H1 (cell line): ENCODE measurements at regions not wholly inside any gene's neighbourhood (a gene's known extent, or its start where the extent isn't known, plus 50 kb on each side); places are given as distances from the start of the nearest gene placed in this dataset.

Experiments used
- CTCF ChIA-PET: fragments of 300-600 bp; sonication (Branson Sonifier 250); formaldehyde crosslinking; loops from one replicate; lab custom pipeline; 2021; ENCODE audit not compliant: partially characterized antibody; lab: Charles Lee
- POLR2A ChIA-PET: fragments of 300-600 bp; sonication (Branson Sonifier 250); formaldehyde crosslinking; loops from one replicate; lab custom pipeline; 2021; ENCODE audit warnings: inconsistent platforms; ENCODE audit not compliant: partially characterized antibody; lab: Charles Lee
- DNase-seq, 2 experiments: peaks; one replicate each; pipeline versions ENCODE4 v3.0.0 to v3.0.0-alpha.2; 2010 to 2022; ENCODE audit warnings: low spot score in 2 of 2, low read depth in 1 of 2, mixed read lengths in 1 of 2
- FAIRE-seq: peaks from 2 replicates; lab custom pipeline; 2011; peaks lifted over from hg19 to GRCh38; lab: Jason Lieb, UNC
- H2AFZ ChIP-seq: 2 replicates; pipeline ENCODE4 v1.8.1; 2012; ENCODE audit warnings: low read length, inconsistent platforms
- H2AK5ac ChIP-seq: 2 replicates; pipeline ENCODE4 v1.6.1; 2013; ENCODE audit warnings: low read depth, low read length
- H2BK120ac ChIP-seq: replicated peaks from 2 replicates; pipeline ENCODE3; 2013; ENCODE audit warnings: low read depth, low read length, inconsistent platforms
- H2BK12ac ChIP-seq: 2 replicates; pipeline ENCODE4 v1.6.1; 2013; ENCODE audit warnings: low read depth, low read length
- H2BK15ac ChIP-seq: 2 replicates; pipeline ENCODE4 v1.6.1; 2013; ENCODE audit warnings: low read length
- H2BK20ac ChIP-seq: 2 replicates; pipeline ENCODE4 v1.6.1; 2013; ENCODE audit warnings: low read length
- H2BK5ac ChIP-seq: 2 replicates; pipeline ENCODE4 v1.6.1; 2013; ENCODE audit warnings: low read depth, low read length
- H3K14ac ChIP-seq: 2 replicates; pipeline ENCODE4 v1.6.1; 2013; ENCODE audit warnings: inconsistent platforms; ENCODE audit not compliant: insufficient read length
- H3K18ac ChIP-seq: 2 replicates; pipeline ENCODE4 v1.6.1; 2013; ENCODE audit warnings: low read length; ENCODE audit errors: extremely low read depth
- H3K23ac ChIP-seq: 2 replicates; pipeline ENCODE4 v1.6.1; 2013; ENCODE audit warnings: inconsistent platforms; ENCODE audit not compliant: insufficient read length
- H3K23me2 ChIP-seq: 2 replicates; pipeline ENCODE4 v1.6.1; 2013; ENCODE audit warnings: low read depth, low read length
- H3K27ac ChIP-seq: 2 replicates; pipeline ENCODE4 v1.6.1; 2011; ENCODE audit warnings: low read depth, low read length, inconsistent platforms
- H3K27me3 ChIP-seq, 4 experiments: replicated peaks in 1 of 4; 1 replicate in 1 of 4; 2 replicates in 3 of 4; pipeline versions ENCODE4 v1.6.1 to v1.8.1; 2011 to 2013; ENCODE audit warnings: low read length in 3 of 4, mild to moderate bottlenecking in 3 of 4, inconsistent platforms in 2 of 4, mixed read lengths in 2 of 4, moderate library complexity in 1 of 4; ENCODE audit not compliant: control insufficient read depth in 3 of 4, insufficient read depth in 3 of 4; ENCODE audit errors: extremely low read depth in 1 of 4
- H3K36me3 ChIP-seq, 4 experiments: 2 replicates each; pipeline versions ENCODE4 v1.6.1 to v1.8.1; 2011 to 2013; ENCODE audit warnings: mild to moderate bottlenecking in 4 of 4, low read length in 3 of 4, moderate library complexity in 2 of 4, control low read depth in 1 of 4, inconsistent platforms in 1 of 4; ENCODE audit not compliant: insufficient read depth in 4 of 4, control insufficient read depth in 2 of 4
- H3K4ac ChIP-seq: replicated peaks from 2 replicates; pipeline ENCODE3; 2013; ENCODE audit warnings: low read length, low read depth, mixed read lengths, inconsistent platforms; ENCODE audit not compliant: insufficient read length
- H3K4me1 ChIP-seq, 4 experiments: replicated peaks in 1 of 4; 1 replicate in 1 of 4; 2 replicates in 3 of 4; pipeline versions ENCODE4 v1.6.1 to v1.8.1; 2011 to 2013; ENCODE audit warnings: low read length in 3 of 4, inconsistent platforms in 2 of 4, mixed read lengths in 1 of 4; ENCODE audit not compliant: insufficient read depth in 4 of 4, control insufficient read depth in 3 of 4
- H3K4me2 ChIP-seq, 2 experiments: 2 replicates each; pipeline versions ENCODE4 v1.6.1 to v1.8.1; 2011 to 2013; ENCODE audit warnings: low read depth in 2 of 2, low read length in 2 of 2, control low read depth in 1 of 2, inconsistent platforms in 1 of 2, mild to moderate bottlenecking in 1 of 2; ENCODE audit not compliant: insufficient read depth in 1 of 2
- H3K4me3 ChIP-seq, 4 experiments: fragments of 200-600, 300-600 bp in 1 of 4; sonication (generic), shearing (Covaris generic), sonication (Bioruptor Twin) in 1 of 4; 2 replicates each; pipeline versions ENCODE4 v1.5.1 to v1.8.1; 2011 to 2016; ENCODE audit warnings: low read length in 4 of 4, low read depth in 3 of 4, control low read depth in 2 of 4, inconsistent platforms in 2 of 4, mild to moderate bottlenecking in 2 of 4, mixed read lengths in 1 of 4, moderate library complexity in 1 of 4; ENCODE audit not compliant: insufficient read depth in 2 of 4; ENCODE audit errors: extremely low read depth in 1 of 4
- H3K56ac ChIP-seq: replicated peaks from 2 replicates; pipeline ENCODE3; 2013; ENCODE audit warnings: low read depth, mild to moderate bottlenecking, mixed read lengths, low read length, inconsistent platforms; ENCODE audit not compliant: insufficient read length
- H3K79me1 ChIP-seq: 2 replicates; pipeline ENCODE4 v1.6.1; 2013; ENCODE audit warnings: low read depth, low read length, control low read depth
- H3K79me2 ChIP-seq, 2 experiments: 2 replicates each; pipeline versions ENCODE4 v1.6.1 to v1.8.1; 2012 to 2013; ENCODE audit warnings: low read length in 2 of 2, mild to moderate bottlenecking in 2 of 2, inconsistent platforms in 1 of 2; ENCODE audit not compliant: insufficient read depth in 2 of 2, control insufficient read depth in 1 of 2
- H3K9ac ChIP-seq, 4 experiments: replicated peaks in 1 of 4; 1 replicate in 1 of 4; 2 replicates in 3 of 4; pipeline versions ENCODE4 v1.6.1 to v1.8.1; 2011 to 2013; ENCODE audit warnings: low read depth in 3 of 4, low read length in 3 of 4, control low read depth in 2 of 4, mild to moderate bottlenecking in 2 of 4, moderate library complexity in 2 of 4, inconsistent platforms in 1 of 4; ENCODE audit errors: extremely low read depth in 1 of 4
- H3K9me3 ChIP-seq, 2 experiments: 2 replicates each; pipeline versions ENCODE4 v1.6.1 to v1.8.1; 2012 to 2013; ENCODE audit warnings: mild to moderate bottlenecking in 2 of 2, moderate library complexity in 2 of 2, control low read depth in 1 of 2, inconsistent platforms in 1 of 2, low read depth in 1 of 2, low read length in 1 of 2, mixed read lengths in 1 of 2; ENCODE audit not compliant: insufficient read depth in 2 of 2
- H4K20me1 ChIP-seq, 2 experiments: replicated peaks in 1 of 2; 2 replicates each; pipeline versions ENCODE3 to v1.8.1; 2011 to 2013; ENCODE audit warnings: inconsistent platforms in 2 of 2, low read length in 2 of 2, mild to moderate bottlenecking in 1 of 2; ENCODE audit not compliant: insufficient read depth in 2 of 2, control insufficient read depth in 1 of 2
- H4K5ac ChIP-seq: 2 replicates; pipeline ENCODE4 v1.6.1; 2013; ENCODE audit warnings: low read length, low read depth, mixed read lengths, inconsistent platforms; ENCODE audit not compliant: insufficient read length
- H4K8ac ChIP-seq: 2 replicates; pipeline ENCODE4 v1.8.0; 2013; ENCODE audit warnings: mild to moderate bottlenecking, moderate library complexity, low read length, inconsistent platforms; ENCODE audit not compliant: insufficient read depth; ENCODE audit errors: extremely low read depth
- H4K91ac ChIP-seq: replicated peaks from 2 replicates; pipeline ENCODE3; 2013; ENCODE audit warnings: low read length, mixed read lengths, inconsistent platforms; ENCODE audit not compliant: insufficient read length
- CTCF ChIP-seq, 3 experiments: IDR thresholded peaks; 1 replicate in 2 of 3; 2 replicates in 1 of 3; pipeline versions ENCODE4 v1.5.1 to v1.6.1; 2011; ENCODE audit warnings: low read length in 3 of 3, mild to moderate bottlenecking in 3 of 3, inconsistent platforms in 2 of 3, low read depth in 1 of 3, moderate library complexity in 1 of 3; ENCODE audit not compliant: insufficient read depth in 1 of 3; ENCODE audit errors: control extremely low read depth in 1 of 3
- RAD21 ChIP-seq, 2 experiments: IDR thresholded peaks in 1 of 2; conservative IDR thresholded peaks in 1 of 2; 2 replicates each; pipeline ENCODE4 v1.6.1; 2011; ENCODE audit warnings: low read depth in 2 of 2, low read length in 2 of 2, improper control_type of control experiment in 1 of 2, inconsistent platforms in 1 of 2, mild to moderate bottlenecking in 1 of 2, moderate library complexity in 1 of 2
- SAP30 ChIP-seq: fragments of 300-600 bp; sonication (generic); IDR thresholded peaks from 2 replicates; pipeline ENCODE4 v1.7.1; 2012; ENCODE audit warnings: low read length, moderate library complexity, mild to moderate bottlenecking, inconsistent platforms; ENCODE audit not compliant: insufficient read depth, insufficient replicate concordance
- WGBS, 2 experiments: shearing (Covaris generic) in 1 of 2; methylation state at CpG; one replicate each; pipeline versions ENCODE4 v1.1.6 to v1.1.7; 2013 to 2015; ENCODE audit warnings: low lambda C conversion rate in 2 of 2, mixed read lengths in 2 of 2, inconsistent platforms in 1 of 2, low coverage in 1 of 2, missing lambda C conversion rate in 1 of 2; ENCODE audit not compliant: insufficient replicate concordance in 2 of 2, insufficient coverage in 1 of 2, insufficient read length in 1 of 2; ENCODE audit errors: extremely low coverage in 1 of 2, missing lambda C conversion rate in 1 of 2; 5-methylcytosine and 5-hydroxymethylcytosine counted together

DNA sequence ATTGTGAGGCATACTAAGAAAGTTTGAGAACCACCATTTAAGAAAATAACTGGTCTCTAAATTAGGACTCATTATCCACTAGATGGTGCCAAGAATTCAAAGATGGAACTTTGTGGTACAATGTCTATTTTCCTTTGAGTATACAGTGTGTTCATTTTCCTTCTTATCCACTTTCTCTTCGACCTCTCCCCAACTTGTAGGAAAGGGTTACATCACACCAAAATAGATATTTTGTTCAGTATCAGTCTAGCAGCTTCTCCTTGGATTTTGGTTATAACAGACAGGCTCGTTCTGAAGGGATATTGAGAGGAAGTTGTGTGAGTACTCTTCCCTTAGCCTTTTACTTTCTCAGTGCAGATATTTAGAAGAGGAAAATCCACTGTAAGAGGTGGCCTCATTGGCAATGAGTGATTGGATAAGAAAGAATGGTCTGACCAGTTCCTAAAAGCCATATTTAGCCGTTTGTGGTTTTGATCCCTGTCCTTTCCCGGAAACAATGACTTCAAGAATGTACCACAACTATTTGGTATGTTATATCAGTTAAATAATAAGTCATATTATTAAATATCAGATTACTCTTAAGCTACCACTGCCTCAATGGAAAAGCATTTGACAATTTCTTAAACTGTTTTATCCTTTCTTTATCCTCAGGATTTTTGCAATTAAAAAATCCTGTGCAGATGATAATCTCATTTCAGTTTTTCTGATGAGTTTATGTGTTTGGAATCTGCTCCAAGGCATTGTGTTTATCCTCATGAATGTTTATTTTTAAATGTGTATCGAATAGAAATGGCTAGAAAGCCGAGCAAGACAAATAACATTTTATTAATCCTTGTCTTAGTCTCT lies 69.0 kb upstream of the GRAMD2B start:
- H3K4ac ChIP-seq: no peak overlapping the region
- H2BK5ac ChIP-seq: no peak overlapping the region
- H3K4me3 ChIP-seq: no peak overlapping the region
- H3K4me2 ChIP-seq: no peak overlapping the region
- H3K79me2 ChIP-seq: no peaks in the 10 kb centered on the region
- DNase-seq: no peak
- peaks cover 0 to 5% (median 3%) of the 10 kb centered on the region in 4 experiments; a peak in 4 of 7 replicates for H3K4me1 ChIP-seq
- H2BK120ac ChIP-seq: no peak overlapping the region
- TF ChIP-seq CTCF (IDR thresholded peaks at IDR 0.05; ENCODE audit: control extremely low read depth in 1 of 3, insufficient read depth in 1 of 3, low read depth in 1 of 3, low read length in 3 of 3) (peak in 2 of 3 experiments; percentile 33 to 45; a peak in 2 of 4 replicates), RAD21 (IDR thresholded peaks at IDR 0.05 in 1 of 2, conservative IDR thresholded peaks at IDR 0.05 in 1 of 2; ENCODE audit: low read depth in 2 of 2, low read length in 2 of 2) (peak; percentile 77 to 78), SAP30 (no peak)
- H4K5ac ChIP-seq: no peak overlapping the region
- POLR2A ChIA-PET: no interaction called here
- no peak overlapping the region for H3K9ac ChIP-seq
- no peak overlapping the region for H2BK12ac ChIP-seq
- no peak overlapping the region for H2AK5ac ChIP-seq
- CTCF ChIA-PET: interaction anchor here (0.9 to 12.9 kb wide), 19 partner anchors 9 to 367 kb away, joined by 3 to 125 read pairs (median 6); no protein-coding TSS in a partner anchor
- H2BK15ac ChIP-seq: no peak overlapping the region
- H4K20me1 ChIP-seq: no peaks in the 10 kb centered on the region
- FAIRE-seq: peak; percentile 68
- no peak overlapping the region for H4K91ac ChIP-seq
- no peaks in the 10 kb centered on the region for H3K79me1 ChIP-seq
- H3K14ac ChIP-seq: no peak overlapping the region
- H2BK20ac ChIP-seq: no peak overlapping the region
- H3K56ac ChIP-seq: no peak overlapping the region
- H3K27ac ChIP-seq: no peak overlapping the region
- H3K23ac ChIP-seq: no peak overlapping the region
- no peak overlapping the region for H3K18ac ChIP-seq
- peak overlapping the region; percentile 86; the same call in 1 of the 2 replicates for H2AFZ ChIP-seq
- no peaks in the 10 kb centered on the region for H3K23me2 ChIP-seq
- H3K36me3 ChIP-seq: no peaks in the 10 kb centered on the region; a peak in 1 of 8 replicates
- H3K27me3 ChIP-seq: no peaks in the 10 kb centered on the region
- H4K8ac ChIP-seq: no peak overlapping the region
- H3K9me3 ChIP-seq: no peaks in the 10 kb centered on the region
- WGBS, 2 experiments: 79% methylated on average over 6 of the region's 6 CpGs; no CpG with 5 or more reads in 1 of the 2 experiments
